ENCODE measurements at regions not wholly inside any gene's neighbourhood (a gene's known extent, or its start where the extent isn't known, plus 50 kb on each side); places are given as distances from the start of the nearest gene placed in this dataset.

GRCh38 chr6:165818200-165818599 lies 155.2 kb upstream of the PDE10A start:
- TF ChIP-seq, protein P1, sequence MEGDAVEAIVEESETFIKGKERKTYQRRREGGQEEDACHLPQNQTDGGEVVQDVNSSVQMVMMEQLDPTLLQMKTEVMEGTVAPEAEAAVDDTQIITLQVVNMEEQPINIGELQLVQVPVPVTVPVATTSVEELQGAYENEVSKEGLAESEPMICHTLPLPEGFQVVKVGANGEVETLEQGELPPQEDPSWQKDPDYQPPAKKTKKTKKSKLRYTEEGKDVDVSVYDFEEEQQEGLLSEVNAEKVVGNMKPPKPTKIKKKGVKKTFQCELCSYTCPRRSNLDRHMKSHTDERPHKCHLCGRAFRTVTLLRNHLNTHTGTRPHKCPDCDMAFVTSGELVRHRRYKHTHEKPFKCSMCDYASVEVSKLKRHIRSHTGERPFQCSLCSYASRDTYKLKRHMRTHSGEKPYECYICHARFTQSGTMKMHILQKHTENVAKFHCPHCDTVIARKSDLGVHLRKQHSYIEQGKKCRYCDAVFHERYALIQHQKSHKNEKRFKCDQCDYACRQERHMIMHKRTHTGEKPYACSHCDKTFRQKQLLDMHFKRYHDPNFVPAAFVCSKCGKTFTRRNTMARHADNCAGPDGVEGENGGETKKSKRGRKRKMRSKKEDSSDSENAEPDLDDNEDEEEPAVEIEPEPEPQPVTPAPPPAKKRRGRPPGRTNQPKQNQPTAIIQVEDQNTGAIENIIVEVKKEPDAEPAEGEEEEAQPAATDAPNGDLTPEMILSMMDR (IDR thresholded peaks at IDR 0.05; ENCODE audit: unreplicated experiment), result no peak
- no peak for DNase-seq (ENCODE audit: low spot score)
- Mint-ChIP-seq H3K4me1 (ENCODE audit: unreplicated experiment) (peaks cover 2% of the 10 kb centered on the region), H3K27ac (ENCODE audit: unreplicated experiment) (no peak overlapping the region), H3K36me3 (ENCODE audit: low read depth, unreplicated experiment) (no peaks in the 10 kb centered on the region), H3K27me3 (ENCODE audit: unreplicated experiment) (peaks cover 5% of the 10 kb centered on the region), H3K4me3 (ENCODE audit: unreplicated experiment) (no peak overlapping the region), H3K9me3 (ENCODE audit: unreplicated experiment) (no peaks in the 10 kb centered on the region)

DNA sequence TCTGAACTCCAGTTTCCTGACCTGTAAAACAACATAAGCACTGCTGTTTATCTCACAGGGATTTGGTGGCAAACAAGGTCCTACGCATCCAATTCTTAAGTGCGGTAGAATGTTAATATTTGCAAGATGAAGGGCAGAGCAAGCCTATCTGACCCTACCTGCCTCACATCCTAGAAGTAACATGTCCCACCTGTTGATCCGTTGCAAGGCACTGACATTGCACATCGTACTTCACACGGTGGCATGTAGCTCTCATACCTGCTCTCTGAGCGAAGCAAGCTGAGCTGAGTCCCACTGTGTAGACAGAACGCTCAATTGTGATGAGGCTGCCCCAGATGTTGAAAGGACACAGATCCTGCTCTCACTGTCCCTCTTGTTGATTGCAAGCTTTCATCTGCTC lies 154.7 kb upstream of the PDE10A start:
- peaks cover 2% of the 10 kb centered on the region for H3K4me1 Mint-ChIP-seq (ENCODE audit: unreplicated experiment)
- no peak for DNase-seq (ENCODE audit: low spot score)
- TF ChIP-seq, protein P1 (IDR thresholded peaks at IDR 0.05; ENCODE audit: unreplicated experiment), result no peak
- H3K4me3 Mint-ChIP-seq (ENCODE audit: unreplicated experiment), result no peak overlapping the region
- no peaks in the 10 kb centered on the region for H3K36me3 Mint-ChIP-seq (ENCODE audit: low read depth, unreplicated experiment)
- peaks cover 5% of the 10 kb centered on the region for H3K27me3 Mint-ChIP-seq (ENCODE audit: unreplicated experiment)
- no peaks in the 10 kb centered on the region for H3K9me3 Mint-ChIP-seq (ENCODE audit: unreplicated experiment)
- H3K27ac Mint-ChIP-seq (ENCODE audit: unreplicated experiment), result no peak overlapping the region

DNA sequence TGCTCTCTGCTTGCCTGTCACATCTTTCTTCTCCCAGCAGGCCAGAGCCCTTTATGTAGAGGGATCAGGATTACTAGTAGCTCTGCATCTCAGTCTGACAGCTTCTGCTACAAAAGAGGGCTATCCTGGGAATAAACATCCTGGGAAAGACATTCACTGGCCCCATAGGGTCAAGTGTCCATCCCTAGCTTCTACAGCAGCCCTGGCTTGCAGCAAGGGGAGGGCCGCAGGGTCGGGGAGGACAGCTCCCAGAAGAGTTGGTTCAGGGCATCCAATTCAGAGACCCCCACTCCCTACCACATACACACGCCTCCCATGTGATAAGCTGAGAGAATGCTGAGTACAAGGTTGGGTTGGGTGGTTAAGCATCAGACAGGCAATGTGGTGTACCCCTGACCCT lies 154.1 kb upstream of the PDE10A start:
- Mint-ChIP-seq H3K27me3 (ENCODE audit: unreplicated experiment) (peaks cover 5% of the 10 kb centered on the region), H3K27ac (ENCODE audit: unreplicated experiment) (no peak overlapping the region), H3K4me3 (ENCODE audit: unreplicated experiment) (no peak overlapping the region), H3K4me1 (ENCODE audit: unreplicated experiment) (peaks cover 2% of the 10 kb centered on the region), H3K36me3 (ENCODE audit: low read depth, unreplicated experiment) (no peaks in the 10 kb centered on the region), H3K9me3 (ENCODE audit: unreplicated experiment) (no peaks in the 10 kb centered on the region)
- TF ChIP-seq, protein P1 (IDR thresholded peaks at IDR 0.05; ENCODE audit: unreplicated experiment), result no peak
- DNase-seq (ENCODE audit: low spot score), result no peak

DNA sequence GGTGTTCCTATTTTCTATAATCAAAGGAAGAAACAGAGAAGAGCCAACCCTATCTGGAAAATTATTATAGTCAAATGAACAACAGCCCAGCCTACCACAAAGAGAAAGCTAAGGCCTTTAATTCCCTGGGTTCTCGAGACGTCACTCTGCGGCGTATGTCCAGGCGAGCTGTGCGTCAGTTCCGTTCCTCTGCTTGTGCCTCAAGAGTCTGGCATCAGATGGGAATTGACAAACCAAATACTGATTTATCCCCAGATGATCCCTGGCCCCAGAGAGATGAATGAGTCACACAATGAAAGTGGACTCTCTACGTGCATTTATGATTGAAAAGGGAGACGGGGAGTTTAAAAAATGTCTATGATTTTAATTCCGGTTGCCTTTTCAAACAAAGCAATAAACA lies 151.6 kb upstream of the PDE10A start:
- no peak for DNase-seq (ENCODE audit: low spot score)
- Mint-ChIP-seq H3K27me3 (ENCODE audit: unreplicated experiment) (peaks cover 5% of the 10 kb centered on the region), H3K36me3 (ENCODE audit: low read depth, unreplicated experiment) (no peaks in the 10 kb centered on the region), H3K27ac (ENCODE audit: unreplicated experiment) (no peak overlapping the region), H3K4me3 (ENCODE audit: unreplicated experiment) (no peak overlapping the region), H3K9me3 (ENCODE audit: unreplicated experiment) (no peaks in the 10 kb centered on the region), H3K4me1 (ENCODE audit: unreplicated experiment) (peaks cover 2% of the 10 kb centered on the region)
- TF ChIP-seq, protein P1 (IDR thresholded peaks at IDR 0.05; ENCODE audit: unreplicated experiment), result no peak

- Mint-ChIP-seq H3K36me3 (ENCODE audit: low read depth, unreplicated experiment) (no peaks in the 10 kb centered on the region), H3K4me1 (ENCODE audit: unreplicated experiment) (peaks cover under 1% of the 10 kb centered on the region), H3K27ac (ENCODE audit: unreplicated experiment) (no peak overlapping the region), H3K4me3 (ENCODE audit: unreplicated experiment) (no peak overlapping the region), H3K27me3 (ENCODE audit: unreplicated experiment) (peaks cover 4% of the 10 kb centered on the region), H3K9me3 (ENCODE audit: unreplicated experiment) (no peaks in the 10 kb centered on the region)
- DNase-seq (ENCODE audit: low spot score), result no peak
- TF ChIP-seq, protein P1 (IDR thresholded peaks at IDR 0.05; ENCODE audit: unreplicated experiment), result no peak
These were observed 148.5 kb upstream of the PDE10A start for GRCh38 chr6:165811512-165811911.

Data from endothelial cell (in vitro differentiated cells).